K562 (cell line): ENCODE measurements at regions not wholly inside any gene's neighbourhood (a gene's known extent, or its start where the extent isn't known, plus 50 kb on each side); places are given as distances from the start of the nearest gene placed in this dataset.

ENCODE experiments used
- ATAC-seq: fragments of 200-7000 bp; cut with Tn5 transposase; 3 replicates; pipeline ENCODE4 v1.9.1; 2020; ENCODE audit warnings: moderate library complexity
- BruUV-seq: library from RNA; stranded (reverse); fragments of 400-500 nt; replicated peaks from 2 replicates; lab custom pipeline; 2021; lab: Mats Ljungman, UMichigan
- CTCF ChIA-PET: fragments of 300-600 bp; formaldehyde crosslinking; extraction: SDS; loops from one replicate; lab custom pipeline; 2021; ENCODE audit warnings: low intra/inter-chr PET ratio; lab: Yijun Ruan, JAX
- POLR2A ChIA-PET: fragments of 300-600, 350-650 bp; sonication (Branson Sonifier 250); formaldehyde crosslinking; extraction: SDS; loops from one replicate; lab custom pipeline; 2021; ENCODE audit warnings: antibody characterized with exemption, inconsistent platforms; lab: Yijun Ruan, JAX
- DNase-seq, 4 experiments: peaks; one replicate each; pipeline versions ENCODE4 v3.0.0 to v3.0.0-alpha.2; 2011 to 2018; ENCODE audit warnings: low spot score in 3 of 4, mixed read lengths in 3 of 4; ENCODE audit errors: extremely low read depth in 1 of 4
- FAIRE-seq: peaks from 2 replicates; lab custom pipeline; 2011; peaks lifted over from hg19 to GRCh38; lab: Jason Lieb, UNC
- H2AFZ ChIP-seq: 2 replicates; pipeline ENCODE4 v1.6.0; 2011; ENCODE audit warnings: low read depth, low read length, control low read depth, inconsistent platforms
- H3K27ac ChIP-seq: fragments of 200-600 bp; 3 replicates; pipeline ENCODE4 v1.8.0; 2011; ENCODE audit warnings: low read depth, mild to moderate bottlenecking, control low read depth, inconsistent platforms, low read length, moderate library complexity, mixed read lengths; ENCODE audit errors: extremely low read depth
- H3K27me3 ChIP-seq, 2 experiments: fragments of 300-600 bp in 1 of 2; 2 replicates in 1 of 2; 3 replicates in 1 of 2; pipeline versions ENCODE4 v1.6.0 to v1.8.0; 2011; ENCODE audit warnings: inconsistent platforms in 2 of 2, low read length in 2 of 2, mild to moderate bottlenecking in 1 of 2, mixed read lengths in 1 of 2, moderate library complexity in 1 of 2; ENCODE audit not compliant: control insufficient read depth in 2 of 2, insufficient read depth in 2 of 2
- H3K36me3 ChIP-seq: fragments of 300-600 bp; 3 replicates; pipeline ENCODE4 v1.8.0; 2011; ENCODE audit warnings: mild to moderate bottlenecking, low read length, inconsistent platforms; ENCODE audit not compliant: control insufficient read depth, insufficient read depth
- H3K4me1 ChIP-seq, 2 experiments: fragments of 200-600 bp in 1 of 2; replicated peaks in 1 of 2; 2 replicates in 1 of 2; 3 replicates in 1 of 2; pipeline versions ENCODE4 v1.5.1 to v1.8.0; 2011; ENCODE audit warnings: inconsistent platforms in 2 of 2, low read length in 2 of 2, mild to moderate bottlenecking in 1 of 2, mixed read lengths in 1 of 2, moderate library complexity in 1 of 2; ENCODE audit not compliant: control insufficient read depth in 2 of 2, insufficient read depth in 2 of 2
- H3K4me2 ChIP-seq: 2 replicates; pipeline ENCODE4 v1.6.1; 2011; ENCODE audit warnings: low read length, control low read depth, inconsistent platforms, mixed read lengths; ENCODE audit not compliant: insufficient read depth
- H3K4me3 ChIP-seq: fragments of 200-600 bp; sonication (generic), shearing (Covaris generic); 2 replicates; pipeline ENCODE4 v1.5.1; 2016; ENCODE audit warnings: control low read depth, inconsistent platforms
- H3K79me2 ChIP-seq: fragments of 200-600 bp; 3 replicates; pipeline ENCODE4 v1.8.0; 2011; ENCODE audit warnings: low read length, inconsistent platforms; ENCODE audit not compliant: control insufficient read depth, insufficient read depth
- H3K9ac ChIP-seq, 2 experiments: 2 replicates each; pipeline versions ENCODE4 v1.6.0 to v1.6.1; 2011; ENCODE audit warnings: low read depth in 2 of 2, low read length in 2 of 2, control low read depth in 1 of 2, inconsistent platforms in 1 of 2, mild to moderate bottlenecking in 1 of 2, mixed read lengths in 1 of 2; ENCODE audit not compliant: insufficient read depth in 1 of 2
- H3K9me1 ChIP-seq: one replicate; pipeline ENCODE4 v1.6.0; 2011; ENCODE audit warnings: inconsistent platforms, mild to moderate bottlenecking, low read length, moderate library complexity; ENCODE audit not compliant: control insufficient read depth, insufficient read depth
- H3K9me3 ChIP-seq: replicated peaks from 2 replicates; pipeline ENCODE4 v1.5.1; 2011; ENCODE audit warnings: low read depth, low read length, inconsistent platforms; ENCODE audit not compliant: control insufficient read depth, insufficient read depth
- H4K20me1 ChIP-seq: replicated peaks from 2 replicates; pipeline ENCODE4 v1.6.1; 2011; ENCODE audit warnings: low read length, inconsistent platforms, mixed read lengths; ENCODE audit not compliant: control insufficient read depth, insufficient read depth
- DPF2 ChIP-seq: fragments of 450-650 bp; IDR thresholded peaks from 2 replicates; pipeline ENCODE4 v1.6.1; 2016
- HMG20B ChIP-seq: fragments of 250-450 bp; sonication (Bioruptor Pico); IDR thresholded peaks from 2 replicates; pipeline ENCODE4 v1.5.0; 2021; ENCODE audit warnings: mild to moderate bottlenecking
- WGBS: fragments of 100-300 bp; shearing (Covaris generic); methylation state at CpG from one replicate; pipeline ENCODE4 v1.1.6; 2016; ENCODE audit warnings: low coverage, mixed read lengths; ENCODE audit not compliant: insufficient coverage; ENCODE audit errors: missing lambda C conversion rate; 5-methylcytosine and 5-hydroxymethylcytosine counted together
- in situ Hi-C: fragments of 300-500 bp; cut with MboI; formaldehyde crosslinking; loops from 4 replicates; pipeline ENCODE4 v1.15.0; 2018; ENCODE audit warnings: inconsistent platforms, mixed read lengths
- intact Hi-C: fragments of 100-400 bp; cut with micrococcal nuclease; formaldehyde crosslinking; loops from 2 replicates; pipeline ENCODE4 v1.14.2; 2022
- TF ChIP-seq, protein P1 (sequence below): fragments of 250-450 bp; sonication (Bioruptor Pico); IDR thresholded peaks from 2 replicates; pipeline ENCODE4 v1.5.0; 2021; ENCODE audit warnings: mild to moderate bottlenecking, moderate library complexity
- TF ChIP-seq, protein P2 (sequence below): fragments of 450-650 bp; IDR thresholded peaks from 2 replicates; pipeline ENCODE4 v1.7.0; 2016; ENCODE audit warnings: borderline replicate concordance

DNA sequence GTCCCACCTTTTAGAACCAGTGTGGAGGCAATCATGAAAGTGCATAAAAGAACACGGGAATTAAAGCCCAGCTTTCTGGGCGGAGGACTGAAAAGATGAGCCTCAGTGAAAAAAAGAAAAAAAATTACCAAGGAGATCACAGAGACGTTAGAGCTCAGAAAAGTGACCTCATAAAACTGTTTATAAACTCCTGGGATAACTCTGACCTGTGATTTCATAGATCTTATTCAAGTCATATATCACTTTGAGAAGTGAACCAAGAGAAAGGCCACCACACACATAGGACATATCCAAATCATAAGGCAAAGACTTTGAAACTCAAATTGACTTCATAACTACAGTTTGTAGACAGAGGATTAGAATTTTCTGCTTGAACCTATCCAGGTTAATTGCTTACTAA lies 90.1 kb downstream of the KCNJ2 start:
- 2% methylated on average over 3 of the region's 3 CpGs for WGBS
- no peak overlapping the region for H3K9ac ChIP-seq
- ATAC-seq (no peak), DNase-seq (no peak), FAIRE-seq (no peak)
- H3K4me3 ChIP-seq, result no peak overlapping the region
- intact Hi-C loops (no loop called here), in situ Hi-C loops (no loop called here)
- no peaks in the 10 kb centered on the region for H3K36me3 ChIP-seq
- no TSS peak for BruUV-seq
- no peaks in the 10 kb centered on the region for H3K9me3 ChIP-seq
- H3K79me2 ChIP-seq, result no peaks in the 10 kb centered on the region
- H4K20me1 ChIP-seq, result no peaks in the 10 kb centered on the region
- no peak overlapping the region for H3K27ac ChIP-seq
- H3K9me1 ChIP-seq, result no peaks in the 10 kb centered on the region
- ChIA-PET CTCF (no interaction called here), POLR2A (no interaction called here)
- TF ChIP-seq DPF2 (no peak), HMG20B (CRISPR knock-in tag) (no peak)
- TF ChIP-seq, protein P1, sequence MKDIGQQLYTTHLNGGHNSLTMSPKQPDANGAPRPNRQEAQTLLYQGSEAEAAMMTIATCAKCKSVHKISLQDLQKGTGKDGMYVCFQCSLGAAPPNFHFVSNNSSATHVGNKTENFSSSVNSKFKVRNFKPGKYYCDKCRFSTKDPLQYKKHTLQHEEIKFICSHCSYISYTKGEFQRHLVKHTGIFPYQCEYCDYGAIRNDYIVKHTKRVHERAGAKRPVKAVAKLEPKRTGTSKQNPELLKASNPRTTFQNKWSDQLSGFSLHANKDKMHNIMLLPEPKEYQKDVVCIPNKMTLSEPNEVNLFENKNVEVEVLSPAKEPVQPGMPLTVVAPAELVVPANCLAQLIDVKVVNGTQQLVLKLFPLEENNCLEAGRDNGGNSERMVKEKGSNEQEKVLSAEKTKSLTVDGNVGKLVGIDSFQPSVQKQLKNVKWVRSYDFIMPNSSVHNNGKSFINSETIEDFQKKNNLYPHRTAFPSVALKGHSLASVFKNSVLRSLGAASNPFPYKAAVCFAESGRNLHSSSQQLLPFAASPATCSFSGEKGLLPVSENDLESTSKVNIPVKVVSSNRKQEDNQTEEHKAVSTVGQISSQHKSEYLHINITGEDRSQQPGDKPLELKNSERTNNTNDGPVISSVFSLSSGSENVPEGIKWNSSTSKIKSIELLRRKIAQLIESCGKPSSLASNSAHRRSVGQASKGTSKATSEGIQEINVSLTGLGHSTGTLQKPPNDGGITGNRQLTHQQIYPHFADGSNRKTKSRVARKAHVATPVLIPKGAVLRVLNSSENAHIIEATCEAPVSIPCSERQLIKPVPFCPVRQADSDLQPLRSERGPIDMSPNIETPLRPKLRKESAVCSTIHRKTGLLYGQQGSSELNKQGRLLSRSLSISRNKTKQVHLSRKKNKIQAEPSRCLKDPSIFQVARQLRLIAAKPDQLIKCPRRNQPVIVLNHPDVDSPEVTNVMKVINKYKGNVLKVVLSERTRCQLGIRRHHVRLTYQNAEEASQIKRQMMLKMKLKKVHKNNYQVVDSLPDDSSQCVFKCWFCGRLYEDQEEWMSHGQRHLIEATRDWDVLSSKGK (CRISPR knock-in tag), result no peak
- TF ChIP-seq, protein P2, sequence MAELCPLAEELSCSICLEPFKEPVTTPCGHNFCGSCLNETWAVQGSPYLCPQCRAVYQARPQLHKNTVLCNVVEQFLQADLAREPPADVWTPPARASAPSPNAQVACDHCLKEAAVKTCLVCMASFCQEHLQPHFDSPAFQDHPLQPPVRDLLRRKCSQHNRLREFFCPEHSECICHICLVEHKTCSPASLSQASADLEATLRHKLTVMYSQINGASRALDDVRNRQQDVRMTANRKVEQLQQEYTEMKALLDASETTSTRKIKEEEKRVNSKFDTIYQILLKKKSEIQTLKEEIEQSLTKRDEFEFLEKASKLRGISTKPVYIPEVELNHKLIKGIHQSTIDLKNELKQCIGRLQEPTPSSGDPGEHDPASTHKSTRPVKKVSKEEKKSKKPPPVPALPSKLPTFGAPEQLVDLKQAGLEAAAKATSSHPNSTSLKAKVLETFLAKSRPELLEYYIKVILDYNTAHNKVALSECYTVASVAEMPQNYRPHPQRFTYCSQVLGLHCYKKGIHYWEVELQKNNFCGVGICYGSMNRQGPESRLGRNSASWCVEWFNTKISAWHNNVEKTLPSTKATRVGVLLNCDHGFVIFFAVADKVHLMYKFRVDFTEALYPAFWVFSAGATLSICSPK, result no peak
- no peak overlapping the region for H3K4me2 ChIP-seq
- no peaks in the 10 kb centered on the region for H3K4me1 ChIP-seq
- H2AFZ ChIP-seq, result no peak overlapping the region
- H3K27me3 ChIP-seq, result no peaks in the 10 kb centered on the region
